ENCODE measurements at regions not wholly inside any gene's neighbourhood (a gene's known extent, or its start where the extent isn't known, plus 50 kb on each side); places are given as distances from the start of the nearest gene placed in this dataset.

- 47 to 50% methylated on average over 1 of the region's 1 CpG for WGBS, 2 donors (ENCODE audit: low coverage in 1 of 2)
- DNase-seq = no peak
- Histone ChIP-seq H3K27ac (no peak overlapping the region), H3K27me3 (no peaks in the 10 kb centered on the region), H3K9me3 (no peaks in the 10 kb centered on the region), H3K4me1 (no peaks in the 10 kb centered on the region), H3K4me3 (no peak overlapping the region), H3K36me3 (no peaks in the 10 kb centered on the region)
- TF ChIP-seq POLR2A (IDR thresholded peaks at IDR 0.05) (no peak), POLR2AphosphoS5 (IDR thresholded peaks at IDR 0.05) (no peak), EP300 (IDR thresholded peaks at IDR 0.05; ENCODE audit: low read depth) (no peak)
- TF ChIP-seq, protein P1, sequence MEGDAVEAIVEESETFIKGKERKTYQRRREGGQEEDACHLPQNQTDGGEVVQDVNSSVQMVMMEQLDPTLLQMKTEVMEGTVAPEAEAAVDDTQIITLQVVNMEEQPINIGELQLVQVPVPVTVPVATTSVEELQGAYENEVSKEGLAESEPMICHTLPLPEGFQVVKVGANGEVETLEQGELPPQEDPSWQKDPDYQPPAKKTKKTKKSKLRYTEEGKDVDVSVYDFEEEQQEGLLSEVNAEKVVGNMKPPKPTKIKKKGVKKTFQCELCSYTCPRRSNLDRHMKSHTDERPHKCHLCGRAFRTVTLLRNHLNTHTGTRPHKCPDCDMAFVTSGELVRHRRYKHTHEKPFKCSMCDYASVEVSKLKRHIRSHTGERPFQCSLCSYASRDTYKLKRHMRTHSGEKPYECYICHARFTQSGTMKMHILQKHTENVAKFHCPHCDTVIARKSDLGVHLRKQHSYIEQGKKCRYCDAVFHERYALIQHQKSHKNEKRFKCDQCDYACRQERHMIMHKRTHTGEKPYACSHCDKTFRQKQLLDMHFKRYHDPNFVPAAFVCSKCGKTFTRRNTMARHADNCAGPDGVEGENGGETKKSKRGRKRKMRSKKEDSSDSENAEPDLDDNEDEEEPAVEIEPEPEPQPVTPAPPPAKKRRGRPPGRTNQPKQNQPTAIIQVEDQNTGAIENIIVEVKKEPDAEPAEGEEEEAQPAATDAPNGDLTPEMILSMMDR (IDR thresholded peaks at IDR 0.05) = no peak
- intact Hi-C loops (cut with DNase I; ENCODE audit: low total_unique reads) = no loop called here
- in situ Hi-C loops (cut with MboI; ENCODE audit: low pct_ligation_motif_present in 1 of 4, low pct_unique_long_range_greater_than_20kb in 1 of 4, low sequenced_read_pairs in 3 of 4) = no loop called here
Measured at GRCh38 chr1:208939537-208940085, 643.9 kb upstream of the CAMK1G start.

DNA sequence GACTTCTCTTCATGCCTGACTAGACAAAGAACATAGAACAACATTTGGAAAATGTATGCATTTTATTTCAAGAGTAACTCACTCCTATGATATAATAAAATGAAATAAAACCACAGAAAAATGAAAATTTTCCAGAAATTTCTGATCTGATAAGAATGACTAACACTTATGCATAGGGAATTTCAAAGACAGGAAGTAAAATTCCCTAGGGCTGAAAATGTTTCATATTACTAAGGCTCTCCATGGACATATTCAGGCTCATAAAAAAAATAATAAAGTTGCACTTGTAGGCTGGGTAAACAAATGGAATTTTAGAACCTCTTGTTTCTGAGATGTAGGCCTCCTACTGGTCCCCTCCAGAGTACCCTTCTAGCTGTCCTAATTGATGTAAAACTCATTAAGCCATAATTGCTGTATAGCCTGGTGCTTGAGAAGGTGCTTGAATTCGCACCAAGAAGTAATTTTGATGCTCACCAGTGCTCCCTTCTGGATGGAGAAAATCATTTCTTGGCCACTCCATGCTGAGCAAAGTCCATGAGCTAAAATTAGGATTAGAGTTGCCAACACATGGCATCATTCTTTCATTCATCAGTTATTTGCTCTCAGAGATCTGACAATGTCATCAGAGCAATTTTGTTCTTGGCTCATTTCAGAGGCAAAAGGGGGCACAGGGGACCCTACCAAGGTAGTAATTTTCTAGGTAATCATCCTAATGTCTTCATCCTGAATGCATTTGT is 641.0 kb upstream of the CAMK1G start:
- H3K36me3 ChIP-seq = no peaks in the 10 kb centered on the region
- no peak for DNase-seq
- no peaks in the 10 kb centered on the region for H3K9me3 ChIP-seq
- 86 to 88% methylated on average over 1 of the region's 1 CpG for WGBS, 2 donors (ENCODE audit: low coverage in 1 of 2)
- intact Hi-C loops (cut with DNase I; ENCODE audit: low total_unique reads) (no loop called here), in situ Hi-C loops (cut with MboI; ENCODE audit: low pct_ligation_motif_present in 1 of 4, low pct_unique_long_range_greater_than_20kb in 1 of 4, low sequenced_read_pairs in 3 of 4) (no loop called here)
- H3K27me3 ChIP-seq = no peaks in the 10 kb centered on the region
- TF ChIP-seq, protein P1 (IDR thresholded peaks at IDR 0.05) = no peak
- no peak for TF ChIP-seq EP300 (IDR thresholded peaks at IDR 0.05; ENCODE audit: low read depth)
- no peak for TF ChIP-seq POLR2AphosphoS5 (IDR thresholded peaks at IDR 0.05)
- no peaks in the 10 kb centered on the region for H3K4me1 ChIP-seq
- H3K27ac ChIP-seq = no peak overlapping the region
- no peak overlapping the region for H3K4me3 ChIP-seq

DNA sequence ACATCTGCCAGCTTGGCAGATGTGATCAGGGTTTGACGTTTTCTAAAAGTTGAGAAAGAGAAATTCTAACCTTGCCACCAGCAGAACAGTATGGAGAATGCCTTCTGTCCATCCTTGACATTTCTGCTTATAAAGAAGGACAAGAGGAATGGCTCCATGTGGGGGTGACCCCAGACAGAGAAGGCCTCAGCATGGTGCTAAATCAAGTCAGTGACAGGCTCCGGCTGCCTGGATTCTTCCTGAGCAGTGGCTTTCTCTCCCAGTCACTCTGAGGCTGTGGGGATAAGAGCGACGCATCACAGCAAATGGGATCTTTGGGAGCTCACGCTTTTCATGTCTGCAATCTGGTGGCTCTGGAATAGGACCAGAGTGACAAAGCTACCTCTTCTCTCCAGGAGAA is 640.2 kb upstream of the CAMK1G start:
- in situ Hi-C loops (cut with MboI; ENCODE audit: low pct_ligation_motif_present in 1 of 4, low pct_unique_long_range_greater_than_20kb in 1 of 4, low sequenced_read_pairs in 3 of 4) = no loop called here
- no peak overlapping the region for H3K27ac ChIP-seq
- no peak for DNase-seq
- no peaks in the 10 kb centered on the region for H3K9me3 ChIP-seq
- no peak overlapping the region for H3K4me3 ChIP-seq
- no peaks in the 10 kb centered on the region for H3K36me3 ChIP-seq
- intact Hi-C loops (cut with DNase I; ENCODE audit: low total_unique reads) = no loop called here
- 87 to 92% methylated on average over 3 to 5 of the region's 5 CpGs for WGBS, 2 donors (ENCODE audit: low coverage in 1 of 2)
- H3K27me3 ChIP-seq = no peaks in the 10 kb centered on the region
- no peak for TF ChIP-seq EP300 (IDR thresholded peaks at IDR 0.05; ENCODE audit: low read depth)
- TF ChIP-seq, protein P1 (IDR thresholded peaks at IDR 0.05) = no peak
- TF ChIP-seq POLR2A (IDR thresholded peaks at IDR 0.05) = no peak
- no peak for TF ChIP-seq POLR2AphosphoS5 (IDR thresholded peaks at IDR 0.05)
- H3K4me1 ChIP-seq = no peaks in the 10 kb centered on the region

GRCh38 chr1:208944981-208945451 is 638.5 kb upstream of the CAMK1G start:
- H3K4me3 ChIP-seq = no peak overlapping the region
- no peaks in the 10 kb centered on the region for H3K4me1 ChIP-seq
- no peaks in the 10 kb centered on the region for H3K36me3 ChIP-seq
- no peaks in the 10 kb centered on the region for H3K27me3 ChIP-seq
- no peak overlapping the region for H3K27ac ChIP-seq
- intact Hi-C loops (cut with DNase I; ENCODE audit: low total_unique reads) (no loop called here), in situ Hi-C loops (cut with MboI; ENCODE audit: low pct_ligation_motif_present in 1 of 4, low pct_unique_long_range_greater_than_20kb in 1 of 4, low sequenced_read_pairs in 3 of 4) (no loop called here)
- DNase-seq = no peak
- 31 to 44% methylated on average over 2 of the region's 2 CpGs for WGBS, 2 donors (ENCODE audit: low coverage in 1 of 2)
- no peaks in the 10 kb centered on the region for H3K9me3 ChIP-seq
- TF ChIP-seq POLR2A (IDR thresholded peaks at IDR 0.05) = no peak
- TF ChIP-seq EP300 (IDR thresholded peaks at IDR 0.05; ENCODE audit: low read depth) = no peak
- TF ChIP-seq, protein P1 (IDR thresholded peaks at IDR 0.05) = no peak
- no peak for TF ChIP-seq POLR2AphosphoS5 (IDR thresholded peaks at IDR 0.05)
